ENCODE measurements at regions not wholly inside any gene's neighbourhood (a gene's known extent, or its start where the extent isn't known, plus 50 kb on each side); places are given as distances from the start of the nearest gene placed in this dataset.

DNA sequence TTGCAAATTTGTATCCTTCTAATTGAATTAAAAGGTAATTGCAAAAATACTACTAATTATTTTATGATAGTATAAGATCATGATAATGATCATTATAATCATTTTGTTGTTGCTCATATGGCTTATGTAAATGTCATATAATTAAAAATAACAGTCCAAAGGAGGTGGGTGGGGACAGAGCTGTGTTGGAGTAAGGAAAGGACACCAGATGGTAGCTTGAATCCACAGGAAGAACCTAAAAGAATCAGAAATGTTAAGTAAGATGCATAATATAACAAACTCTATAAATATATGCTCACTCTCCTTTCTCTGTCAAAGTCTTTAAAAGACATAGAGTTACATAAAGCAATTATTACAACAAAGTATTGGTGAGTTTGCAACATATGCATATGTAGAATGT, 650.7 kb upstream of the HS6ST1 start:
- TF ChIP-seq, protein P1, sequence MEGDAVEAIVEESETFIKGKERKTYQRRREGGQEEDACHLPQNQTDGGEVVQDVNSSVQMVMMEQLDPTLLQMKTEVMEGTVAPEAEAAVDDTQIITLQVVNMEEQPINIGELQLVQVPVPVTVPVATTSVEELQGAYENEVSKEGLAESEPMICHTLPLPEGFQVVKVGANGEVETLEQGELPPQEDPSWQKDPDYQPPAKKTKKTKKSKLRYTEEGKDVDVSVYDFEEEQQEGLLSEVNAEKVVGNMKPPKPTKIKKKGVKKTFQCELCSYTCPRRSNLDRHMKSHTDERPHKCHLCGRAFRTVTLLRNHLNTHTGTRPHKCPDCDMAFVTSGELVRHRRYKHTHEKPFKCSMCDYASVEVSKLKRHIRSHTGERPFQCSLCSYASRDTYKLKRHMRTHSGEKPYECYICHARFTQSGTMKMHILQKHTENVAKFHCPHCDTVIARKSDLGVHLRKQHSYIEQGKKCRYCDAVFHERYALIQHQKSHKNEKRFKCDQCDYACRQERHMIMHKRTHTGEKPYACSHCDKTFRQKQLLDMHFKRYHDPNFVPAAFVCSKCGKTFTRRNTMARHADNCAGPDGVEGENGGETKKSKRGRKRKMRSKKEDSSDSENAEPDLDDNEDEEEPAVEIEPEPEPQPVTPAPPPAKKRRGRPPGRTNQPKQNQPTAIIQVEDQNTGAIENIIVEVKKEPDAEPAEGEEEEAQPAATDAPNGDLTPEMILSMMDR (IDR thresholded peaks at IDR 0.05; ENCODE audit: extremely low read depth, low read depth, low read length) = no peak
- Histone ChIP-seq H4K20me1 (ENCODE audit: insufficient read depth, low read length) (no peaks in the 10 kb centered on the region), H3K36me3 (ENCODE audit: insufficient read depth, low read length) (no peaks in the 10 kb centered on the region), H2AFZ (ENCODE audit: low read length) (no peak overlapping the region), H3K27ac (ENCODE audit: low read depth, low read length) (no peak overlapping the region), H3K27me3 (ENCODE audit: insufficient read depth, low read length) (no peaks in the 10 kb centered on the region), H3K79me2 (ENCODE audit: insufficient read depth, low read length) (no peaks in the 10 kb centered on the region), H3K4me2 (ENCODE audit: insufficient read depth, low read length) (no peak overlapping the region), H3K9me3 (ENCODE audit: low read depth, low read length) (no peaks in the 10 kb centered on the region), H3K4me1 (ENCODE audit: insufficient read depth, low read length) (no peaks in the 10 kb centered on the region), H3K4me3 (ENCODE audit: insufficient read depth, low read length) (no peak overlapping the region)
- DNase-seq (ENCODE audit: insufficient read length, low spot score, missing footprints) = no peak

DNA sequence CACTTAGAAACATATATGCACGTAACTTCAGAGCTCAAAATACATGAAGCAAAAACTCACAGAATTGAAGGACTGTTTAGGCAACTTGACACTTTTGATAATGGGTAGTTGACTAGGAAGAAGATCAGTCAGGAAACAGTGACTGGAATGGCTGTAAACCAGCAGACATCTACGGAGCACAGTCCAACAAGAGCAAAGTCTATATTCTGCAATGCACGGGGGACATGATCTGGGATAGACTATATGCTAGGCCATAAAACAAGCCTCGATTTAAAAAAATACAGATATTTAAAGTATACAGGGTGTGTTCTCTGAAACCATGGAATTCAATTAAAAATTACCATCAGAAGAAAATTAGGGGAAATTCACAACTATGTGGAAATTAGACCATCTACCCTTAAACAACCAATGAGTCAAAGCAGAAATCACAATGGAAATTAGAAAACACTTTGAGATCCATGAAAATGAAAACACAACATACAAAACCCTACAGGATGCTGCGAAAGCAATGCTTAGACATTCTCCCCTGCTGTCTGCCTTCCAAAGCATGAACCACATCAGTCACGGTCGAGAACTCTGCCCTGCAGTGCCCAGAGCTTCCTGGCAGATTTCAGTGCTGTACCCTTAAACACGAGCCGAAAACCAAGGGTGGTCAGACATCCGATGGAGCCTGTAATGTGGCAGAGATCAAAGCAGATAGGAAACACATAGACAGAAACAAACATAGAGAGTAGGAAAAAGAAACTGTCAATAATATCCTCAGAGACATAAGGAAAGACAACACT, 651.9 kb upstream of the HS6ST1 start:
- H3K4me3 ChIP-seq (ENCODE audit: insufficient read depth, low read length) = no peak overlapping the region
- H3K36me3 ChIP-seq (ENCODE audit: insufficient read depth, low read length) = no peaks in the 10 kb centered on the region
- no peak for DNase-seq (ENCODE audit: insufficient read length, low spot score, missing footprints)
- H3K4me1 ChIP-seq (ENCODE audit: insufficient read depth, low read length) = no peaks in the 10 kb centered on the region
- H2AFZ ChIP-seq (ENCODE audit: low read length) = no peak overlapping the region
- no peak overlapping the region for H3K4me2 ChIP-seq (ENCODE audit: insufficient read depth, low read length)
- no peaks in the 10 kb centered on the region for H3K27me3 ChIP-seq (ENCODE audit: insufficient read depth, low read length)
- H3K9me3 ChIP-seq (ENCODE audit: low read depth, low read length) = no peaks in the 10 kb centered on the region
- H3K27ac ChIP-seq (ENCODE audit: low read depth, low read length) = no peak overlapping the region
- no peaks in the 10 kb centered on the region for H3K79me2 ChIP-seq (ENCODE audit: insufficient read depth, low read length)
- H4K20me1 ChIP-seq (ENCODE audit: insufficient read depth, low read length) = no peaks in the 10 kb centered on the region
- TF ChIP-seq, protein P1 (IDR thresholded peaks at IDR 0.05; ENCODE audit: extremely low read depth, low read depth, low read length) = no peak

DNA sequence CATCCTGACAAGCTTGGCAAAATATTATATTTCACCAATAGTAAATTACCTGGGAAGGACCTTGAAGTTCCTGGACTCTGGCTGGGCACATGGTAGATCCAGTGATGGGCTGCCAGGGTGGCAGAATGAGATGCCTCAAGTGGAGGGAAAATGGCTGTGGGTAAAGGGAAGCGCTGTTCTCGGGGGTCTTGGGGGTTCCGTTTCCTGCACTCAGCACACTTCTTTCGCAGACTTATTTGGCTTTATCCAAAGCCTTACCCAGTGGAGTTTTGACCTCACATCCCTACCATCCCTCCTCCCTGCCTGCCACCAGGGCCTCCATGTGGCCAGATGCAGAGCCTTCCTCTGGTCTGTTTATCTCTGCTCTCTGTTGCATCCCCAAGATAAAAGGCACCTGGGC, 654.9 kb upstream of the HS6ST1 start:
- TF ChIP-seq, protein P1 (IDR thresholded peaks at IDR 0.05; ENCODE audit: extremely low read depth, low read depth, low read length) = no peak
- H3K79me2 ChIP-seq (ENCODE audit: insufficient read depth, low read length) = no peaks in the 10 kb centered on the region
- no peak overlapping the region for H3K4me3 ChIP-seq (ENCODE audit: insufficient read depth, low read length)
- H4K20me1 ChIP-seq (ENCODE audit: insufficient read depth, low read length) = no peaks in the 10 kb centered on the region
- no peaks in the 10 kb centered on the region for H3K9me3 ChIP-seq (ENCODE audit: low read depth, low read length)
- H2AFZ ChIP-seq (ENCODE audit: low read length) = no peak overlapping the region
- H3K27ac ChIP-seq (ENCODE audit: low read depth, low read length) = no peak overlapping the region
- no peaks in the 10 kb centered on the region for H3K4me1 ChIP-seq (ENCODE audit: insufficient read depth, low read length)
- no peaks in the 10 kb centered on the region for H3K36me3 ChIP-seq (ENCODE audit: insufficient read depth, low read length)
- no peaks in the 10 kb centered on the region for H3K27me3 ChIP-seq (ENCODE audit: insufficient read depth, low read length)
- DNase-seq (ENCODE audit: insufficient read length, low spot score, missing footprints) = no peak
- no peak overlapping the region for H3K4me2 ChIP-seq (ENCODE audit: insufficient read depth, low read length)

DNA sequence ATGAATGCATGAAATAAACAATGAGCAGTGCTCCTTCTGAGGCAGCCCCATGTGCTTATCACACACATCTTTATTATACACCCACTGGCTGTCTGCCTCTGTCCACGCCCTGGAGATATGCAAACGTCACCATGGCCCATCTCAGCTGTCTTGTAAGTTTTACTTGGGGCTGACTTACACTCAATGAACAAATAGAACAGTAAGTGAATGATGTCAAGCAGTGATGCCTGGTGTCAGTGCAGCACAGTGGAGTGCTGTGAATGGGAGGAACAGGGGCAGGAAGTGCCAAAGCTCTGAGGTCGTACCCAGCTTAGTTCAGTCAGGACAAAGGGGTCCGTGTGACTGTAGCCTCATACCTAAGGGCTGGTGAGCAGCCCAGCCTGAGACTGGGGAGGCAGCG, 659.5 kb upstream of the HS6ST1 start:
- H3K36me3 ChIP-seq (ENCODE audit: insufficient read depth, low read length) = no peaks in the 10 kb centered on the region
- H3K27me3 ChIP-seq (ENCODE audit: insufficient read depth, low read length) = no peaks in the 10 kb centered on the region
- H3K4me2 ChIP-seq (ENCODE audit: insufficient read depth, low read length) = no peak overlapping the region
- TF ChIP-seq, protein P1 (IDR thresholded peaks at IDR 0.05; ENCODE audit: extremely low read depth, low read depth, low read length) = no peak
- H3K27ac ChIP-seq (ENCODE audit: low read depth, low read length) = no peak overlapping the region
- no peaks in the 10 kb centered on the region for H3K4me1 ChIP-seq (ENCODE audit: insufficient read depth, low read length)
- H3K4me3 ChIP-seq (ENCODE audit: insufficient read depth, low read length) = no peak overlapping the region
- no peaks in the 10 kb centered on the region for H4K20me1 ChIP-seq (ENCODE audit: insufficient read depth, low read length)
- DNase-seq (ENCODE audit: insufficient read length, low spot score, missing footprints) = no peak
- no peaks in the 10 kb centered on the region for H3K79me2 ChIP-seq (ENCODE audit: insufficient read depth, low read length)
- no peaks in the 10 kb centered on the region for H3K9me3 ChIP-seq (ENCODE audit: low read depth, low read length)
- H2AFZ ChIP-seq (ENCODE audit: low read length) = no peak overlapping the region
